ENCODE measurements at regions not wholly inside any gene's neighbourhood (a gene's known extent, or its start where the extent isn't known, plus 50 kb on each side); places are given as distances from the start of the nearest gene placed in this dataset.

DNA sequence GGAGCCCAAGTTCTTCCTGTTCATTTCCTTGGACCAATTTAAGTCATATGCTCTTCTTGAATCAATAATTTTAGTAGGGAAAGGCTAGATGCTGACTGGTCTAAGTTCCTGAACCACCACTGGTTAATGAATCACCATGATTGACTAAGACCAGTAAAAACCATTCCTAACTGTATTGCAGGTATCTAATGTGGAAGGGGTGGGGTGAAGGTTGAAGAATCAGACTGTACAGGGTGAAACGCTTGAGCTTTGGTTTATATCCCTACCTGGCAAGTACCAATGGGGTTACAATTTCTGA lies 100.1 kb downstream of the DYRK2 start:
- TF ChIP-seq, protein P1, sequence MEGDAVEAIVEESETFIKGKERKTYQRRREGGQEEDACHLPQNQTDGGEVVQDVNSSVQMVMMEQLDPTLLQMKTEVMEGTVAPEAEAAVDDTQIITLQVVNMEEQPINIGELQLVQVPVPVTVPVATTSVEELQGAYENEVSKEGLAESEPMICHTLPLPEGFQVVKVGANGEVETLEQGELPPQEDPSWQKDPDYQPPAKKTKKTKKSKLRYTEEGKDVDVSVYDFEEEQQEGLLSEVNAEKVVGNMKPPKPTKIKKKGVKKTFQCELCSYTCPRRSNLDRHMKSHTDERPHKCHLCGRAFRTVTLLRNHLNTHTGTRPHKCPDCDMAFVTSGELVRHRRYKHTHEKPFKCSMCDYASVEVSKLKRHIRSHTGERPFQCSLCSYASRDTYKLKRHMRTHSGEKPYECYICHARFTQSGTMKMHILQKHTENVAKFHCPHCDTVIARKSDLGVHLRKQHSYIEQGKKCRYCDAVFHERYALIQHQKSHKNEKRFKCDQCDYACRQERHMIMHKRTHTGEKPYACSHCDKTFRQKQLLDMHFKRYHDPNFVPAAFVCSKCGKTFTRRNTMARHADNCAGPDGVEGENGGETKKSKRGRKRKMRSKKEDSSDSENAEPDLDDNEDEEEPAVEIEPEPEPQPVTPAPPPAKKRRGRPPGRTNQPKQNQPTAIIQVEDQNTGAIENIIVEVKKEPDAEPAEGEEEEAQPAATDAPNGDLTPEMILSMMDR (IDR thresholded peaks at IDR 0.05): no peak
- no peak for TF ChIP-seq POLR2A (IDR thresholded peaks at IDR 0.05; ENCODE audit: low read length)
- no peak for TF ChIP-seq HDAC2 (IDR thresholded peaks at IDR 0.05)
- TF ChIP-seq EP300 (IDR thresholded peaks at IDR 0.05): no peak

Measured in A549 (cell line).